MM.1S (cell line): ENCODE measurements at regions not wholly inside any gene's neighbourhood (a gene's known extent, or its start where the extent isn't known, plus 50 kb on each side); places are given as distances from the start of the nearest gene placed in this dataset.

Experiments
- CTCF ChIP-seq: fragments of 300-600 bp; sonication (generic); IDR thresholded peaks from 2 replicates; pipeline ENCODE4 v1.5.1; 2016; ENCODE audit warnings: antibody characterized with exemption, low read length, mixed read lengths
- EZH2 ChIP-seq: fragments of 300-600 bp; sonication (generic); optimal IDR thresholded peaks from 2 replicates; pipeline ENCODE3; 2017; ENCODE audit warnings: low read depth, mild to moderate bottlenecking, antibody characterized with exemption, low read length, mixed read lengths
- EZH2phosphoT487 ChIP-seq: fragments of 300-600 bp; sonication (generic); IDR thresholded peaks from 2 replicates; pipeline ENCODE4 v1.6.1; 2018; ENCODE audit warnings: antibody characterized with exemption, low read length

- TF ChIP-seq CTCF (no peak), EZH2 (no peak), EZH2phosphoT487 (no peak)
Observed at GRCh38 chr12:61646639-61647038, 613.6 kb upstream of the USP15 start.
